ENCODE measurements at regions not wholly inside any gene's neighbourhood (a gene's known extent, or its start where the extent isn't known, plus 50 kb on each side); places are given as distances from the start of the nearest gene placed in this dataset.

DNA sequence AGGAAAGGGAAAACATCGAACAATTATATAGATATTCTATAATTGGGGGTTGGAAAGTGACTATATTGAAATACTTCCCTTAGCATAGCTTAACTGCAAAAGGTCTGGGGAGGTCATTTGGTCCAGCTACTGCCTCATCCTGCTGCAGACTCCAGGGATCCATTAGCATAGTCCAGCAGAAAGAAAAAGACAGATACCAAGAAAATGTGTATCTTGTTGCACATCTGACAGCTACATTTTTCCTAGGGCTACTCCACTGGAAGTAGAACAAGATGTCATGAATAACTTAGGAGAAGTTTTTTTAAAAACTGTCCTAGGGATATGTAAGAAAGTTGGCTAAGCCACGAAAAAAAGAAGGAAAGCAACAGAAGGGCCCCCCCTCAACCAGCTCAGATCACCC, 92.9 kb upstream of the SLC30A5 start:
- no peak for TF ChIP-seq CTCF (IDR thresholded peaks at IDR 0.05)
- no peak for TF ChIP-seq POLR2AphosphoS5 (IDR thresholded peaks at IDR 0.05)
